ENCODE measurements at regions not wholly inside any gene's neighbourhood (a gene's known extent, or its start where the extent isn't known, plus 50 kb on each side); places are given as distances from the start of the nearest gene placed in this dataset.
"Not testable (repeated sequence)": the region's sequence is repeated elsewhere in the genome, so short reads cannot be mapped to it uniquely, and the experiment has no call there.

DNA sequence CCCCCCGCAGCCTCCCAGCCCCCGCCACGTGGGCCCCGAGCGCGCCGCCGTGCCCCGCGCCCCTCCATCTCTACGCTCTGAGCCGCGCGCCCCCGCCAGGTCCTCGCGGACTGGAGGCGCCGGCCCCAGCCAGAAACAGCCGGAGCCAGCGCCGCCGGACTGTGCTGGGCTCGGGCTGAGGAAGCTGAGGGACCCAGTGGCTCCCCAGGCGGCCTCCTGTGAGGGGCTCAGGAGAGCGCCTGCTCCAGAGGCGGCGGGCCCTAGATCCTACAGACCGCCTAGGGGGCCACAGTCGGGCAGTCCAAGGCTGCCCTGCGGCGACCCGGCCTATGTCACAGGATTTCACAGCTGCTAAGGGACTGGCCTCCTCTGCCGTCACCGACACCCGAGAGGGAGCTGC lies 82.1 kb downstream of the NENF start:
- DNase-seq (no peak), ATAC-seq (no peak)
- TF ChIP-seq, protein P1, sequence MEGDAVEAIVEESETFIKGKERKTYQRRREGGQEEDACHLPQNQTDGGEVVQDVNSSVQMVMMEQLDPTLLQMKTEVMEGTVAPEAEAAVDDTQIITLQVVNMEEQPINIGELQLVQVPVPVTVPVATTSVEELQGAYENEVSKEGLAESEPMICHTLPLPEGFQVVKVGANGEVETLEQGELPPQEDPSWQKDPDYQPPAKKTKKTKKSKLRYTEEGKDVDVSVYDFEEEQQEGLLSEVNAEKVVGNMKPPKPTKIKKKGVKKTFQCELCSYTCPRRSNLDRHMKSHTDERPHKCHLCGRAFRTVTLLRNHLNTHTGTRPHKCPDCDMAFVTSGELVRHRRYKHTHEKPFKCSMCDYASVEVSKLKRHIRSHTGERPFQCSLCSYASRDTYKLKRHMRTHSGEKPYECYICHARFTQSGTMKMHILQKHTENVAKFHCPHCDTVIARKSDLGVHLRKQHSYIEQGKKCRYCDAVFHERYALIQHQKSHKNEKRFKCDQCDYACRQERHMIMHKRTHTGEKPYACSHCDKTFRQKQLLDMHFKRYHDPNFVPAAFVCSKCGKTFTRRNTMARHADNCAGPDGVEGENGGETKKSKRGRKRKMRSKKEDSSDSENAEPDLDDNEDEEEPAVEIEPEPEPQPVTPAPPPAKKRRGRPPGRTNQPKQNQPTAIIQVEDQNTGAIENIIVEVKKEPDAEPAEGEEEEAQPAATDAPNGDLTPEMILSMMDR (IDR thresholded peaks at IDR 0.05 in 4 of 5, conservative IDR thresholded peaks at IDR 0.05 in 1 of 5) = no peak
- no peak for TF ChIP-seq POLR2A (IDR thresholded peaks at IDR 0.05)
- H3K4me3 ChIP-seq = no peak overlapping the region
- no peak overlapping the region for H3K27ac ChIP-seq
- intact Hi-C loops (cut with DNase I; ENCODE audit: low total_unique reads) (no loop called here), in situ Hi-C loops (cut with MboI; ENCODE audit: low sequenced_read_pairs in 4 of 4) (no loop called here)
- H3K27me3 ChIP-seq = peaks cover 19 to 43% (median 28%) of the 10 kb centered on the region in 3 donors
- H3K4me1 ChIP-seq = no peaks in the 10 kb centered on the region
- H3K36me3 ChIP-seq = no peaks in the 10 kb centered on the region
- no peaks in the 10 kb centered on the region for H3K9me3 ChIP-seq

DNA sequence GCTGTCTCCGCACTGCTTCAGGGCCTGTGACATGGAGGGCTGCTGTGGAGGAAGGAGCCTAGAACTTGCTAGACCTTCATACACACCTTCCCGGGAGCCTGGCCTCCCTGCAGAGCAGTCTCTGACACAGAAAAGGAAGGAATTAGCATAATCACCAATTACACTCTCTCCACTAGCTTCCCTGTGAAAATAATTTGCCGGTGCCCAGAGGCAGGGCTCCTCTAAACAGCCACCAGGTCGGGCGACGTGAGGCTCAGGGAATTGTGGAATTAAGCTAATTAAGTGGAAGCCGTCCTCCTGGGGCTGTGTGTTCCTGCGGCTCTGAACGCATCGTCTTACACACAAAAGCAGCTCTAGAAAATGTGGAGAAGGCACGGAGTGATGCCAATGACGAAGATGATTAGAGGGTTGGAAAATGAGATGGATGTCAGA lies 82.6 kb downstream of the NENF start:
- peaks cover 19 to 43% (median 28%) of the 10 kb centered on the region in 3 donors for H3K27me3 ChIP-seq
- DNase-seq (no peak), ATAC-seq (no peak)
- H3K4me1 ChIP-seq = no peaks in the 10 kb centered on the region
- no peak overlapping the region for H3K27ac ChIP-seq
- H3K4me3 ChIP-seq = no peak overlapping the region
- TF ChIP-seq POLR2A (IDR thresholded peaks at IDR 0.05) = no peak
- TF ChIP-seq, protein P1 (IDR thresholded peaks at IDR 0.05 in 4 of 5, conservative IDR thresholded peaks at IDR 0.05 in 1 of 5) = no peak
- H3K36me3 ChIP-seq = no peaks in the 10 kb centered on the region
- no peaks in the 10 kb centered on the region for H3K9me3 ChIP-seq
- intact Hi-C loops (cut with DNase I; ENCODE audit: low total_unique reads) (no loop called here), in situ Hi-C loops (cut with MboI; ENCODE audit: low sequenced_read_pairs in 4 of 4) (no loop called here)

DNA sequence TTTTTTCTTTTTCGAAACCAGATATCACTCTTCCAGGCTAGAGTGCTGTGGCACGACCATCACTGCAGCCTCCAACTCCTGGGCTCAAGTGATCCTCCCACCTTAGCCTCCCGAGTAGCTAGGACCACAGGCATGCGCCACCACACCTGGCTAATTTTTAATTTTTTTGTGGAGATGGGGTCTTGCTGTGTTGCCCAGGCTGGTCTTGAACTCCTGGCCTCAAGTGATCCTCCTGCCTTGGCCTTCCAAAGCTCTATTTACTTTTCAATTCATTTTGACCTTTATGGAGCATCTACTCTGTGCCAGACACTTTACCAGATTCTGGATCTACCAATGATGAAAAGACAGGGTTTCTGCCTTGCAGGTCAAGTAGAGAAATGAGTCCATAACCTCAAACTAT lies 83.3 kb downstream of the NENF start:
- H3K36me3 ChIP-seq; H3K9me3 ChIP-seq; H3K27ac ChIP-seq; ATAC-seq; intact Hi-C loops (cut with DNase I; ENCODE audit: low total_unique reads); DNase-seq; in situ Hi-C loops (cut with MboI; ENCODE audit: low sequenced_read_pairs in 4 of 4); H3K4me3 ChIP-seq; H3K4me1 ChIP-seq: not testable (repeated sequence)
- peaks cover 19 to 43% (median 28%) of the 10 kb centered on the region in 3 donors for H3K27me3 ChIP-seq

DNA sequence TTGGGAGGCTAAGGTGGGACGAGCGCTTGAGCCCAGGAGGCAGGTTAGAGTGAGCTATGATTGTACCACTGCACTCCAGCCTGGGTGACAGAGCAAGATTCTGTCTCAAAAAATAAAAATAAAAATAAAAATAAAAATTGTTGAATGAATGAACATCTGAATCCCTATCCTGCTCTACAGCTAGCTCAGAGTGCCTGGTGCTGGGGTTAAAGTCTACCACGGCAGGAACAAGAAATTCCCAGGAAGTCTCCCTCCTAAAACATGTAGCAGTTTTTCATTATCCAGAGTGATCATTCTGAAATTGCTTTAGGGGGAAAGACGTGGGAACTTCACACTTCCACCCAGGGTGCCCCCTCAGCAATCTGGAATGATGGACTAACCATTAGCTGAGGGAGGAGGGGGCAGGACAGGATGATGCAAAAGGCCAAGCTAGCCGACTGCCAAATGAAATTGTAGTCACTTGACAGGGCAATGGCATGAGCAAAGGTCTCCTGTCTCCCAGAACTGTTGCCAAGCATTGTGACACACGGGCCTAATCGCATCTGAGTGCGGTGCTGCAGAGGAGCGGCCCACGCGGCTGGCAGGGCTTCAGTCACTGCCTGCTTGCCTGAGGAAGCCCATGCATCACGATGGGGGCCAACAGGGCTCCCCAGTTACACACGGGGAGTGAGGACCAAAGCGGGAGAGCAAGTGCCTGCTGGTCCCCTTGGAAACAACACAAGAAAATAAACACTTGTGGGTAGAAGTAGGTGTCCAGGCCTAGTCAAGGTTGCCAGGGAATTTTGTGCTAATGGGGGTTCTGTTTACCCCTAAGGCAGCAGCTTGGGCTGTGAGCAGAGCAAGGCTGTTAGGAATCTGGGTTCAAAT lies 85.7 kb downstream of the NENF start:
- ATAC-seq (peak; percentile 58 to 81), DNase-seq (peak in 1 of 2 donors; percentile 61)
- intact Hi-C loops (cut with DNase I; ENCODE audit: low total_unique reads) = no loop called here
- Histone ChIP-seq H3K27me3 (peaks cover 9 to 31% (median 19%) of the 10 kb centered on the region in 3 donors), H3K9me3 (no peaks in the 10 kb centered on the region), H3K27ac (no peak overlapping the region), H3K4me3 (no peak overlapping the region), H3K36me3 (no peaks in the 10 kb centered on the region), H3K4me1 (no peaks in the 10 kb centered on the region)
- in situ Hi-C loops (cut with MboI; ENCODE audit: low sequenced_read_pairs in 4 of 4) = no loop called here
- TF ChIP-seq, protein P1 (IDR thresholded peaks at IDR 0.05 in 4 of 5, conservative IDR thresholded peaks at IDR 0.05 in 1 of 5) = no peak
- TF ChIP-seq POLR2A (IDR thresholded peaks at IDR 0.05) = no peak

DNA sequence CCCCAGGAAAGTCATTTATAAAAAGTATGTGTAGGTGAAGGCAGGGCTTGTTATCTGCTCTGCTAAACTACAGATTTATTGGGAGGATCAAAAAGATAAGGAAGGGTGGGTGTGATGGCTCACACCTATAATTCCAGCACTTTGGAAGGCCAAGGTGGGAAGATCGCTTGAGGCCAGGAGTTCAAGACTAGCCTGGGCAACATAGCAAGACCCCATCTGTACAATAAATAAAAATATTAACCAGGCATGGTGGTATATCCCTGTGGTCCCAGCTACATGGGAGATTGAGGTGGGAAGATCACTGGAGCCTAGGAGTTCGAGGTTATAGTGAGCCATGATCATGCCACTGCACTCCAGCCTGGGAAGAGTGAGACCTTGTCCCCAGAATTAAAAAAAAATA lies 86.4 kb downstream of the NENF start:
- no peaks in the 10 kb centered on the region for H3K9me3 ChIP-seq
- H3K36me3 ChIP-seq = no peaks in the 10 kb centered on the region
- intact Hi-C loops (cut with DNase I; ENCODE audit: low total_unique reads) (no loop called here), in situ Hi-C loops (cut with MboI; ENCODE audit: low sequenced_read_pairs in 4 of 4) (no loop called here)
- no peak for ATAC-seq
- no peaks in the 10 kb centered on the region for H3K4me1 ChIP-seq
- H3K27me3 ChIP-seq = peaks cover 3 to 24% (median 12%) of the 10 kb centered on the region in 3 donors
- no peak for TF ChIP-seq POLR2A (IDR thresholded peaks at IDR 0.05)
- TF ChIP-seq, protein P1 (IDR thresholded peaks at IDR 0.05 in 4 of 5, conservative IDR thresholded peaks at IDR 0.05 in 1 of 5) = no peak
- no peak overlapping the region for H3K27ac ChIP-seq
- no peak overlapping the region for H3K4me3 ChIP-seq
- no peak for DNase-seq
